IPS DF 6.9 (cell line): ENCODE measurements at regions not wholly inside any gene's neighbourhood (a gene's known extent, or its start where the extent isn't known, plus 50 kb on each side); places are given as distances from the start of the nearest gene placed in this dataset.
"Not testable (repeated sequence)": the region's sequence is repeated elsewhere in the genome, so short reads cannot be mapped to it uniquely, and the experiment has no call there.

ENCODE experiments used
- DNase-seq: peaks from one replicate; pipeline ENCODE4 v3.0.0-alpha.2; 2013; ENCODE audit warnings: low read depth, low spot score
- H3K27ac ChIP-seq: one replicate; pipeline ENCODE4 v1.5.1; 2013; ENCODE audit warnings: low read length, control low read depth
- H3K27me3 ChIP-seq: 2 replicates; pipeline ENCODE4 v1.6.1; 2013; ENCODE audit warnings: mild to moderate bottlenecking, low read length; ENCODE audit not compliant: control insufficient read depth, insufficient read depth
- H3K36me3 ChIP-seq: 2 replicates; pipeline ENCODE4 v1.6.1; 2013; ENCODE audit warnings: low read length; ENCODE audit not compliant: control insufficient read depth, insufficient read depth
- H3K4me1 ChIP-seq: 2 replicates; pipeline ENCODE4 v1.6.1; 2013; ENCODE audit warnings: low read length; ENCODE audit not compliant: control insufficient read depth, insufficient read depth
- H3K4me3 ChIP-seq: 2 replicates; pipeline ENCODE4 v1.5.1; 2013; ENCODE audit warnings: mild to moderate bottlenecking, low read length
- H3K9me3 ChIP-seq: 2 replicates; pipeline ENCODE4 v1.6.1; 2013; ENCODE audit warnings: low read length, inconsistent platforms; ENCODE audit not compliant: control insufficient read depth, insufficient read depth
- WGBS: extraction: QIAGEN DNeasy Blood & Tissue Kit; methylation state at CpG from one replicate; pipeline ENCODE4 v1.1.7; 2013; ENCODE audit warnings: mixed read lengths, missing lambda C conversion rate; ENCODE audit not compliant: insufficient read length, insufficient coverage; 5-methylcytosine and 5-hydroxymethylcytosine counted together

- no peaks in the 10 kb centered on the region for H3K4me1 ChIP-seq
- WGBS = no CpG with 5 or more reads among the region's 11 CpGs
- no peak overlapping the region for H3K4me3 ChIP-seq
- no peak for DNase-seq
- no peak overlapping the region for H3K27ac ChIP-seq
- no peaks in the 10 kb centered on the region for H3K27me3 ChIP-seq
- H3K9me3 ChIP-seq = no peaks in the 10 kb centered on the region
- H3K36me3 ChIP-seq = no peaks in the 10 kb centered on the region
Measured at GRCh38 chr11:130536106-130537040, 87.9 kb downstream of the ADAMTS15 start.

DNA sequence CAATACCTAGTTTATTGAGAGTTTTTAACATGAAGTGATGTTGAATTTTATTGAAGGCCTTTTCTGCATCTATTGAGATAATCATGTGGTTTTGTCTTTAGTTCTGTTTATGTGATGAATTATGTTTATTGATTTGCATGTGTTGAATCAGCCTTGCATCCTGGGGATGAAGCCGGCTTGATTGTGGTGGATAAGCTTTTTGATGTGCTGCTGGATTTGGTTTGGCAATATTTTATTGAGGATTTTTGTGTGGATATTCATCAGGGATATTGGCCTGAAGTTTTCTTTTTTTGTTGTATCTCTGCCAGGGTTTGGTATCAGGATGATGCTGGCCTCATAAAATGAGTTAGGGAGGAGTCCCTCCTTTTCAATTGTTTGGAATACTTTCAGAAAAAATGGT lies 91.2 kb downstream of the ADAMTS15 start:
- no CpG with 5 or more reads among the region's 1 CpG for WGBS
- H3K27ac ChIP-seq, H3K9me3 ChIP-seq, H3K4me1 ChIP-seq, DNase-seq, H3K36me3 ChIP-seq, H3K4me3 ChIP-seq, H3K27me3 ChIP-seq: not testable (repeated sequence)

- H3K9me3 ChIP-seq = no peaks in the 10 kb centered on the region
- no peaks in the 10 kb centered on the region; the same call in 1 of the 2 replicates for H3K4me1 ChIP-seq
- WGBS = no CpG with 5 or more reads among the region's 2 CpGs
- no peak overlapping the region for H3K4me3 ChIP-seq
- no peak overlapping the region for H3K27ac ChIP-seq
- H3K27me3 ChIP-seq = no peaks in the 10 kb centered on the region
- H3K36me3 ChIP-seq = no peaks in the 10 kb centered on the region
- no peak for DNase-seq
Measured at GRCh38 chr11:130544266-130544665, 95.8 kb downstream of the ADAMTS15 start.

GRCh38 chr11:130545449-130546072 lies 97.1 kb downstream of the ADAMTS15 start:
- DNase-seq = no peak
- Histone ChIP-seq H3K27ac (no peak overlapping the region), H3K4me1 (no peaks in the 10 kb centered on the region; the same call in 1 of the 2 replicates), H3K36me3 (no peaks in the 10 kb centered on the region), H3K4me3 (no peak overlapping the region), H3K27me3 (no peaks in the 10 kb centered on the region), H3K9me3 (no peaks in the 10 kb centered on the region)
- no CpG with 5 or more reads among the region's 4 CpGs for WGBS

DNA sequence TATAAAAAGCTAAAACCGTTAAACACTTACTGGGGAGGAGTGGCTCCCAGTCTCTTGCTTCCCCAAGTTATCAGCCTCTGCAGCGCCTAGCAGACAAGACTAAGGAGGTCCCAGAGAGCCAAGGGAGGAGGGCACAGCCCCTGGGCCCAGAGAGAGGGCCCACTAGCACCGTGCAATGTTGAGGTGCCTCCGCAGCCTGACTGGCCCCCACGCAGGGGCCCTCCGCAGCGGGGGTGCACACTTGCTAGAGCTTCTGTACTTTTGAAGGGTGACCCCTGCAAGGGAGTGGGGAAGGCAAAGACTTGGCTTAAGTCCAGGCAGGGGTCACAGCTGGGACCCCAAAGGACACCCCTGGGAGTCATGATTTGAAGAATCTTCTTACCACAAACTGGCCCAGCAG lies 98.0 kb downstream of the ADAMTS15 start:
- Histone ChIP-seq H3K4me1 (no peaks in the 10 kb centered on the region; the same call in 1 of the 2 replicates), H3K27me3 (no peaks in the 10 kb centered on the region), H3K4me3 (no peak overlapping the region), H3K27ac (no peak overlapping the region), H3K9me3 (no peaks in the 10 kb centered on the region), H3K36me3 (no peaks in the 10 kb centered on the region)
- no CpG with 5 or more reads among the region's 7 CpGs for WGBS
- DNase-seq = no peak

DNA sequence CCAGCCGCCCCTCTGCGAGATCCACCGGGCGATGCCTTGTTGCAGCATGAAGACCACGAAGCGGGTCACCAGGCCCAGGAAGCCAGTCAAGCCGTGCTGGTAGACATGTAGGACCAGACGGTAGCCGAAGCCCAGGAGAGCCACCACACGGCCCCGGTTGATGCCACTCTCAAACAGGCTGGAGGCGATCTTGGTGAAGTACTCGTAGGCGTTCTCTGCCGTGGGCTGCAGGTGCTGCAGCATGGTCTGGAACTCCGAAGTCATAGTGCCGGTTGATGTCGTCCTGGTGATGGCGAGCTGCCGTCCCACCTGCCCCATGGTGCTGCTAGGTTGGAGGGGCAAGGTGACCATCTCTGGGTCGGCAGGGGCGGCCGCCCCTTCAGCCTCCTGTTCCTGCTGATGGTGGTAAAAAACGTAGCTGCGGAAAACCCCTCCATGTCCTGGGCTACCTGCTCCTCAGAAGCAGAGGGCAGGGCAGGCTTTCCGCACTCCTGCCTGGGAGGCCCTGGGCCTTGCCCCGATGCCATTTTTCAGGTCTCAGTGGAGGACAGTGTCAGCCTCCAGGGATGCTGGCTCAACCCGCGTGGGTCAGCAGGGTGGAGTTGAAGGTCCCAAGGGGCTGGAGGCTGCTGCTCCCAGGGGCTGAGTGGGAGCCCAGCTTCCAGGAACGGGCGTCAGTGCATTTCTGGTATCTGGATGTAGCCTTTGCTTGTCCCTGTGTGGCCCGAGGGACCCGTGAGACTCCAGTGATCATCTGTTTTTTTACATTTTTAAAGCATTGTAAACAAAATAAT lies 98.7 kb downstream of the ADAMTS15 start:
- Histone ChIP-seq H3K4me3 (no peak overlapping the region), H3K4me1 (no peaks in the 10 kb centered on the region; the same call in 1 of the 2 replicates), H3K9me3 (no peaks in the 10 kb centered on the region), H3K27ac (no peak overlapping the region), H3K36me3 (no peaks in the 10 kb centered on the region), H3K27me3 (no peaks in the 10 kb centered on the region)
- no peak for DNase-seq
- WGBS = no CpG with 5 or more reads among the region's 33 CpGs

DNA sequence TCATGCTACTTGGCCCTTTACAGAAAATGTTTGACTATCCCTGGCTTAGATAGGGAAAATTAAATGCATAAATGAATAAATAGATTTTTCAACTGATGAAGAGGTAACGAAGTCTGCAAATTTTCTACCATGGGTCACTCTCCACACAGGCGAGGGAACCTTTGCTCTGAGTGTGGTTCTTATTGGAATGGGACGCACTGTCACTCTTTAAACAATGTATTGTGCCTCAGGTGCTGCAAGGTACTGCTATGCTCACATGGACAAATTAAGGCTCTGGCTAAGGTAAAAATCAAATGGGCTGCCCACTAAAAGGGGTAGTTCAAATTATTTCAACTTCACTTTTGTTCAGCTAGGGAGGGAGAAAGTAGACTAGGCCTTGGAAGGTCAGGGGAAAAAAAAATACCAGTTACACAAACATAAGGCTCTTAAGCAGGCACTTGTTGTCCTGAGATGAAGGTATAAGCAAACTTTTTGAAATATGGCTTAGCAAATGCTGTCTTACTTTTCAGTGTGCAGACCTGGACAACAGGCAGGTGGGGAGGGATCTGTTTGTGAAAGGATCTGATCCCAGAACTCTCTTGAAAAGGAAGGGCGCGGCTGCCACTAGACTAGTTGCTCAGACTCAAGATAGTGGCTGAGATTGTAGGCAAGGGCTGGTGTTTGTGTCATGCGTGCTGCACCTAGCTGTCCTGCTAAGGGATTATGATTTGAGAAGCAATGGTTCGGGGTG lies 99.5 kb downstream of the ADAMTS15 start:
- WGBS = no CpG with 5 or more reads among the region's 7 CpGs
- no peaks in the 10 kb centered on the region for H3K27me3 ChIP-seq
- no peaks in the 10 kb centered on the region; the same call in 1 of the 2 replicates for H3K4me1 ChIP-seq
- DNase-seq = no peak
- no peak overlapping the region for H3K4me3 ChIP-seq
- H3K36me3 ChIP-seq = no peaks in the 10 kb centered on the region
- H3K9me3 ChIP-seq = no peaks in the 10 kb centered on the region
- no peak overlapping the region for H3K27ac ChIP-seq

DNA sequence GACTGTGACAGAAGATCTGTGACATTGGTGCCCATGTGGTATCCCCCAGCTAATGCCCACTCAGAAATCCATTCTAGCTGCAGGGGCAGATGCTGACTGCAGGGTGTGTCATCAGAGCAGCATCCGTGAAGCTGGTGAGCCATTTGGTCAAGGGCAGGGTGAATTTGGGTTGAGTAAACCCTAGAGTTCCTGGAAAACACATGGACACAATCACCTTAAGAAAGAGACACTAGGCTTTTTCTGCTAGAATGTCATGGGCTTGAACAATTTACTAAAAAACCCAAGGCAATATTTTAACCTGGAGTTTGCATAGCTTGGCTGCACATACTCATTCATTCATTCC lies 100.0 kb downstream of the ADAMTS15 start:
- no peaks in the 10 kb centered on the region; the same call in 1 of the 2 replicates for H3K4me1 ChIP-seq
- no peak overlapping the region for H3K27ac ChIP-seq
- no peaks in the 10 kb centered on the region for H3K9me3 ChIP-seq
- H3K36me3 ChIP-seq = no peaks in the 10 kb centered on the region
- WGBS = no CpG with 5 or more reads among the region's 1 CpG
- no peak for DNase-seq
- H3K4me3 ChIP-seq = no peak overlapping the region
- no peaks in the 10 kb centered on the region for H3K27me3 ChIP-seq

DNA sequence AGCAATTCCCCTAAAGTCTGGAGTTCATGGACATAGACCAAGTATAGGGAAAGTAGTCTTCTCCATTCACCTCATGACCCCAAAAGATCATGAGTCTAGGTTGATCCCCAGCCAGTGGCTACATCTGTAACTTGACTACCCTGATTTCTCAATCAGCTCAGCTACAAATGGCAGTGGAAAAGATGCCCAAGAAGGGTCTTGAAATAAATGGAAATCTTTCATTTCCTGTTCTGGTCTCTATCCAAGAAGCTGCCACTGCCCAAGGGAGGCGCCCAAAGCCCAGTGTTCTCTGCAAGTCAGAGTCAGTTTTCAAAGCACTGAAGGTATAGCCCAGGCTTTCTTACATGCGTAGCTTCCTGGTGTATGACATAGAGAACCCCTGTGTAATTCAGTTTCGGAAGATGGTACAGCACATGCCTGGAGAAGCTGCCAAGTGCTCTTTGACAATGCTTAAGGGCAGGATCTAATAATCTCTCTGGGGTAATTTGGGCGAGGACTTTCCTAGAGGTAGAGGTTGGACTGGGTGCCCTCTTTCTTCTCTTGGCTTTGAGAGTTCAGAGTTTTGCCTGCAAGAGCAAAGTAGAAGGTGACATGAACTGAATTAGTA lies 101.1 kb downstream of the ADAMTS15 start:
- no peaks in the 10 kb centered on the region; the same call in 1 of the 2 replicates for H3K4me1 ChIP-seq
- no peaks in the 10 kb centered on the region for H3K9me3 ChIP-seq
- no peaks in the 10 kb centered on the region for H3K27me3 ChIP-seq
- DNase-seq = no peak
- no CpG with 5 or more reads among the region's 4 CpGs for WGBS
- no peak overlapping the region for H3K27ac ChIP-seq
- no peaks in the 10 kb centered on the region for H3K36me3 ChIP-seq
- H3K4me3 ChIP-seq = no peak overlapping the region
